ENCODE measurements at regions not wholly inside any gene's neighbourhood (a gene's known extent, or its start where the extent isn't known, plus 50 kb on each side); places are given as distances from the start of the nearest gene placed in this dataset.

GRCh38 chr6:100269189-100269588 is 195.5 kb downstream of the SIM1 start:
- peaks cover 51% of the 10 kb centered on the region for H3K4me1 Mint-ChIP-seq (ENCODE audit: low read depth)
- peak overlapping the region; percentile 74 for H3K27ac Mint-ChIP-seq (ENCODE audit: unreplicated experiment)
- no peak for DNase-seq (ENCODE audit: low spot score)
- peaks cover 2% of the 10 kb centered on the region for H3K36me3 Mint-ChIP-seq (ENCODE audit: low read depth)
- TF ChIP-seq CTCF (IDR thresholded peaks at IDR 0.05) = no peak
- peak overlapping the region; percentile 1 for H3K4me3 Mint-ChIP-seq (ENCODE audit: unreplicated experiment)
- H3K9me3 Mint-ChIP-seq (ENCODE audit: low read depth) = no peaks in the 10 kb centered on the region
- H3K27me3 Mint-ChIP-seq (ENCODE audit: low read depth) = no peaks in the 10 kb centered on the region

GRCh38 chr6:100268326-100268725 is 196.4 kb downstream of the SIM1 start:
- peaks cover 51% of the 10 kb centered on the region for H3K4me1 Mint-ChIP-seq (ENCODE audit: low read depth)
- no peak overlapping the region for H3K4me3 Mint-ChIP-seq (ENCODE audit: unreplicated experiment)
- H3K36me3 Mint-ChIP-seq (ENCODE audit: low read depth) = peaks cover 2% of the 10 kb centered on the region
- DNase-seq (ENCODE audit: low spot score) = no peak
- TF ChIP-seq CTCF (IDR thresholded peaks at IDR 0.05) = no peak
- H3K27me3 Mint-ChIP-seq (ENCODE audit: low read depth) = no peaks in the 10 kb centered on the region
- no peaks in the 10 kb centered on the region for H3K9me3 Mint-ChIP-seq (ENCODE audit: low read depth)
- H3K27ac Mint-ChIP-seq (ENCODE audit: unreplicated experiment) = peak overlapping the region; percentile 62

DNA sequence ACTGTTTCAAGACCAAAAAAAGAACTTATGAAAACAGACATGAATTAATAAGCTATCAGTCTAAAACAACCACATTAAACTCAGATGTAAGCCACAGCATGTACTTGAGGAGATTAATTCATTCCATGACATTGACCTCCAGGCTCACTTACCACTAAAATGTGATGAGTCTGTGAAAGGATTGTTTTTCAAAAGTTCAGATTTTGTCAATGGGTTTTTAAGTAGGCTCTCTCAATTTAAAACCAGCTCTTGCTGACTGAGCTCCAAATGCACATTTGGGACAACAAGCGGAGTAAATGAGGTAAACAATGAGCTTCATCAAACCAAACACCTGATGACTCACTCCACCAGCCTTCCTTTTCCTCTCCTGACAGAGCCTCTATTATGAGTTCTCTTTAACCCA is 197.0 kb downstream of the SIM1 start:
- no peak overlapping the region for H3K4me3 Mint-ChIP-seq (ENCODE audit: unreplicated experiment)
- TF ChIP-seq CTCF (IDR thresholded peaks at IDR 0.05) = no peak
- H3K9me3 Mint-ChIP-seq (ENCODE audit: low read depth) = no peaks in the 10 kb centered on the region
- H3K4me1 Mint-ChIP-seq (ENCODE audit: low read depth) = peaks cover 51% of the 10 kb centered on the region
- peak overlapping the region; percentile 33 for H3K27ac Mint-ChIP-seq (ENCODE audit: unreplicated experiment)
- no peaks in the 10 kb centered on the region for H3K27me3 Mint-ChIP-seq (ENCODE audit: low read depth)
- DNase-seq (ENCODE audit: low spot score) = no peak
- H3K36me3 Mint-ChIP-seq (ENCODE audit: low read depth) = peaks cover 2% of the 10 kb centered on the region

GRCh38 chr6:100266494-100267401 is 198.0 kb downstream of the SIM1 start:
- no peaks in the 10 kb centered on the region for H3K9me3 Mint-ChIP-seq (ENCODE audit: low read depth)
- DNase-seq (ENCODE audit: low spot score) = no peak
- no peak overlapping the region for H3K4me3 Mint-ChIP-seq (ENCODE audit: unreplicated experiment)
- H3K36me3 Mint-ChIP-seq (ENCODE audit: low read depth) = peaks cover 2% of the 10 kb centered on the region
- H3K27me3 Mint-ChIP-seq (ENCODE audit: low read depth) = no peaks in the 10 kb centered on the region
- H3K4me1 Mint-ChIP-seq (ENCODE audit: low read depth) = peaks cover 50% of the 10 kb centered on the region
- no peak for TF ChIP-seq CTCF (IDR thresholded peaks at IDR 0.05)
- H3K27ac Mint-ChIP-seq (ENCODE audit: unreplicated experiment) = no peak overlapping the region

GRCh38 chr6:100262086-100262485 is 202.6 kb downstream of the SIM1 start:
- no peak overlapping the region for H3K4me3 Mint-ChIP-seq (ENCODE audit: unreplicated experiment)
- peaks cover 25% of the 10 kb centered on the region for H3K4me1 Mint-ChIP-seq (ENCODE audit: low read depth)
- H3K27me3 Mint-ChIP-seq (ENCODE audit: low read depth) = no peaks in the 10 kb centered on the region
- H3K36me3 Mint-ChIP-seq (ENCODE audit: low read depth) = peaks cover 2% of the 10 kb centered on the region
- H3K27ac Mint-ChIP-seq (ENCODE audit: unreplicated experiment) = no peak overlapping the region
- no peaks in the 10 kb centered on the region for H3K9me3 Mint-ChIP-seq (ENCODE audit: low read depth)
- no peak for DNase-seq (ENCODE audit: low spot score)
- TF ChIP-seq CTCF (IDR thresholded peaks at IDR 0.05) = no peak
